Suprapubic skin (tissue), 3 donors: ENCODE measurements at regions not wholly inside any gene's neighbourhood (a gene's known extent, or its start where the extent isn't known, plus 50 kb on each side); places are given as distances from the start of the nearest gene placed in this dataset.

Experiments used
- POLR2A ChIP-seq, 2 donors: fragments of 450-650 bp; IDR thresholded peaks; one replicate each; pipeline ENCODE4 v1.6.1; 2017; ENCODE audit warnings: antibody characterized with exemption in 2 of 2, mild to moderate bottlenecking in 2 of 2, moderate library complexity in 2 of 2
- TF ChIP-seq, protein P1 (sequence below), 2 donors: fragments of 200-600 bp in 1 of 2; fragments of 450-650 bp in 1 of 2; sonication (generic) in 1 of 2; IDR thresholded peaks; one replicate each; pipeline ENCODE4 v1.5.1; 2016 to 2019; ENCODE audit warnings: antibody characterized with exemption in 2 of 2, mild to moderate bottlenecking in 1 of 2, moderate library complexity in 1 of 2

DNA sequence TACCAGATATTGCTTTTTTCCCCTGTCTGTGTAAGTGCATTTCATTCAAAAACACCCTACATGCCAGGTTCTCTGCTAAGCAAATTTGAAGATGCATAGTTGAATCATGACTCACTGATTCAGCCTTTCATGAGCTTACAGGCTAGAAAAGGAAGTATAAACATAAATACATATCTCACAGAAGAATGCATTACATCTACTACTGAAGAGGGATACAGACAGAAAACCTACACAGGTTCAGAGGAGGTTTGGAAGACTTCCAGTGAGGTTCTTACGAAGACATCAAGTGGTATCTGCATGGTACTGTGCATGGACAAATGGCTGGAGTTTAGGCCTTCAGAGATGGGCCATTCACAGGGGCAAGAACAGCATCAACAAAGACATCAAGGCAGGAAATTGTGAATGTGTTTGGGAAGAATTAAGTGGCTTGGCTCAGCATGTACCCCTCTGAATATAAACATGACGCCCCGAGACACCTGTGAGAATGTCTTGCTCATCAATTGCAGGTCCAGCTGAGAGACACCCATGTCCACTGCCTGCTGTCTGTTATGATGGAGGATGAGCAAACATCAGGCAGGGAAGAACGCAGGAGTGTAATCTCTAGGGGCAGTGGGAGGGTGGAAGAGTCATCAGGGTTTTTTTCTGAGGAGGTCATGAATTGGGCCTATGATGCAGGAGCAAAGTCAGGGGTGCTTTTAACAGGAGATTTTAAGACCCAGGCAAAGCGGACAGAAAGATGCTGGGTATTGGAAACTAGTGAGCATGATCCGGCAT lies 105.1 kb upstream of the GALNT15 start:
- TF ChIP-seq, protein P1, sequence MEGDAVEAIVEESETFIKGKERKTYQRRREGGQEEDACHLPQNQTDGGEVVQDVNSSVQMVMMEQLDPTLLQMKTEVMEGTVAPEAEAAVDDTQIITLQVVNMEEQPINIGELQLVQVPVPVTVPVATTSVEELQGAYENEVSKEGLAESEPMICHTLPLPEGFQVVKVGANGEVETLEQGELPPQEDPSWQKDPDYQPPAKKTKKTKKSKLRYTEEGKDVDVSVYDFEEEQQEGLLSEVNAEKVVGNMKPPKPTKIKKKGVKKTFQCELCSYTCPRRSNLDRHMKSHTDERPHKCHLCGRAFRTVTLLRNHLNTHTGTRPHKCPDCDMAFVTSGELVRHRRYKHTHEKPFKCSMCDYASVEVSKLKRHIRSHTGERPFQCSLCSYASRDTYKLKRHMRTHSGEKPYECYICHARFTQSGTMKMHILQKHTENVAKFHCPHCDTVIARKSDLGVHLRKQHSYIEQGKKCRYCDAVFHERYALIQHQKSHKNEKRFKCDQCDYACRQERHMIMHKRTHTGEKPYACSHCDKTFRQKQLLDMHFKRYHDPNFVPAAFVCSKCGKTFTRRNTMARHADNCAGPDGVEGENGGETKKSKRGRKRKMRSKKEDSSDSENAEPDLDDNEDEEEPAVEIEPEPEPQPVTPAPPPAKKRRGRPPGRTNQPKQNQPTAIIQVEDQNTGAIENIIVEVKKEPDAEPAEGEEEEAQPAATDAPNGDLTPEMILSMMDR (IDR thresholded peaks at IDR 0.05): no peak
- no peak for TF ChIP-seq POLR2A (IDR thresholded peaks at IDR 0.05)
